GM19240 (cell line): ENCODE measurements at regions not wholly inside any gene's neighbourhood (a gene's known extent, or its start where the extent isn't known, plus 50 kb on each side); places are given as distances from the start of the nearest gene placed in this dataset.

Source experiments
- DNase-seq: peaks from one replicate; pipeline ENCODE4 v3.0.0; 2011; ENCODE audit warnings: low spot score; ENCODE audit not compliant: insufficient read length

- no peak for DNase-seq
Measured at GRCh38 chr5:171603591-171603990, 182.0 kb upstream of the SMIM23 start.

- DNase-seq = no peak
Measured at GRCh38 chr5:171604195-171604594, 181.4 kb upstream of the SMIM23 start.

- DNase-seq = no peak
Measured at GRCh38 chr5:171606414-171607024, 179.1 kb upstream of the SMIM23 start.

- no peak for DNase-seq
Measured at GRCh38 chr5:171607863-171608262, 177.8 kb upstream of the SMIM23 start.

- DNase-seq = no peak
Measured at GRCh38 chr5:171609806-171610452, 175.7 kb upstream of the SMIM23 start.

GRCh38 chr5:171610686-171611085 lies 174.9 kb upstream of the SMIM23 start:
- DNase-seq = no peak

- DNase-seq = no peak
Measured at GRCh38 chr5:171612749-171613148, 172.9 kb upstream of the SMIM23 start.

GRCh38 chr5:171614511-171614910 lies 171.1 kb upstream of the SMIM23 start:
- no peak for DNase-seq

- no peak for DNase-seq
Measured at GRCh38 chr5:171614971-171615653, 170.5 kb upstream of the SMIM23 start.

- DNase-seq = no peak
Measured at GRCh38 chr5:171615705-171616640, 169.6 kb upstream of the SMIM23 start.

GRCh38 chr5:171617266-171617665 lies 168.4 kb upstream of the SMIM23 start:
- DNase-seq = no peak

GRCh38 chr5:171617817-171618591 lies 167.6 kb upstream of the SMIM23 start:
- DNase-seq = no peak

GRCh38 chr5:171619196-171619595 lies 166.4 kb upstream of the SMIM23 start:
- DNase-seq = no peak

GRCh38 chr5:171619744-171620143 lies 165.9 kb upstream of the SMIM23 start:
- DNase-seq = no peak

- no peak for DNase-seq
Measured at GRCh38 chr5:171622010-171622409, 163.6 kb upstream of the SMIM23 start.

GRCh38 chr5:171623107-171623506 lies 162.5 kb upstream of the SMIM23 start:
- no peak for DNase-seq

GRCh38 chr5:171623551-171624097 lies 162.0 kb upstream of the SMIM23 start:
- no peak for DNase-seq

- DNase-seq = no peak
Measured at GRCh38 chr5:171624396-171624795, 161.2 kb upstream of the SMIM23 start.

- no peak for DNase-seq
Measured at GRCh38 chr5:171625646-171626045, 160.0 kb upstream of the SMIM23 start.

- DNase-seq = no peak
Measured at GRCh38 chr5:171627936-171628632, 157.5 kb upstream of the SMIM23 start.
